ENCODE measurements at regions not wholly inside any gene's neighbourhood (a gene's known extent, or its start where the extent isn't known, plus 50 kb on each side); places are given as distances from the start of the nearest gene placed in this dataset.

DNA sequence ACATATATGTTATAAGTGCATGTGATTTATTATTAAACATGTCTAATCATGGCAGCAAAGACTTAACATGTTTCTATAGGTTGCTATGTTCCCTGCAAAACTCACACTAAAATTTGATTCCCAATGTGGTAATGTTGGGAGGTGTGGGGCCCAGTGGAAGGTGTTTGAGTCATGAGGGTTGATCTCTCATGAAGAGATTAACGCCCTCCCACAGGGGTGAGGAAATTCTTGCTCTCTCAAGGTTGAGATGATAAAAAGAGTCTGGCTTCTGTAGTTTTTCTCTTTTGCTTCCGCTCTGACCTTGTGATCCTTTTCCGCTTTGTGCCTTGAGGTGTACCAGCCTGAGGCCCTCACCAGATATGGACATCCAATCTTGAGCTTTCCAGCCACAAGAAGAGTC lies 737.5 kb upstream of the SLITRK5 start:
- TF ChIP-seq, protein P1, sequence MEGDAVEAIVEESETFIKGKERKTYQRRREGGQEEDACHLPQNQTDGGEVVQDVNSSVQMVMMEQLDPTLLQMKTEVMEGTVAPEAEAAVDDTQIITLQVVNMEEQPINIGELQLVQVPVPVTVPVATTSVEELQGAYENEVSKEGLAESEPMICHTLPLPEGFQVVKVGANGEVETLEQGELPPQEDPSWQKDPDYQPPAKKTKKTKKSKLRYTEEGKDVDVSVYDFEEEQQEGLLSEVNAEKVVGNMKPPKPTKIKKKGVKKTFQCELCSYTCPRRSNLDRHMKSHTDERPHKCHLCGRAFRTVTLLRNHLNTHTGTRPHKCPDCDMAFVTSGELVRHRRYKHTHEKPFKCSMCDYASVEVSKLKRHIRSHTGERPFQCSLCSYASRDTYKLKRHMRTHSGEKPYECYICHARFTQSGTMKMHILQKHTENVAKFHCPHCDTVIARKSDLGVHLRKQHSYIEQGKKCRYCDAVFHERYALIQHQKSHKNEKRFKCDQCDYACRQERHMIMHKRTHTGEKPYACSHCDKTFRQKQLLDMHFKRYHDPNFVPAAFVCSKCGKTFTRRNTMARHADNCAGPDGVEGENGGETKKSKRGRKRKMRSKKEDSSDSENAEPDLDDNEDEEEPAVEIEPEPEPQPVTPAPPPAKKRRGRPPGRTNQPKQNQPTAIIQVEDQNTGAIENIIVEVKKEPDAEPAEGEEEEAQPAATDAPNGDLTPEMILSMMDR (IDR thresholded peaks at IDR 0.05): no peak
- TF ChIP-seq POLR2A (IDR thresholded peaks at IDR 0.05) (no peak), POLR2AphosphoS5 (IDR thresholded peaks at IDR 0.05) (no peak)

All from transverse colon (tissue), 4 donors.